Activated naive CD4-positive, alpha-beta T cell treated with anti-CD3 and anti-CD28 coated beads, Interleukin-2, amount 10 ng/mL, durations not matched to agents 7 days and 5 days (primary cell): ENCODE measurements at regions not wholly inside any gene's neighbourhood (a gene's known extent, or its start where the extent isn't known, plus 50 kb on each side); places are given as distances from the start of the nearest gene placed in this dataset.
A peak's percentile ranks its signal among the peaks of the same experiment; 100 is the strongest.

Source experiments
- CTCF ChIA-PET: fragments of 350-600 bp; sonication (Branson Sonifier 250); formaldehyde crosslinking; loops from one replicate; lab custom pipeline; 2021; ENCODE audit warnings: antibody characterized with exemption; lab: Charles Lee
- DNase-seq: peaks from one replicate; pipeline ENCODE4 v3.0.0-alpha.2; 2020
- H3K27ac Mint-ChIP-seq: one replicate; pipeline ENCODE4 v1.8.0; 2021; ENCODE audit warnings: mild to moderate bottlenecking, moderate library complexity, mixed read lengths
- H3K27me3 Mint-ChIP-seq: one replicate; pipeline ENCODE4 v1.8.0; 2021; ENCODE audit warnings: mild to moderate bottlenecking, mixed read lengths
- H3K36me3 Mint-ChIP-seq: one replicate; pipeline ENCODE4 v1.8.0; 2021; ENCODE audit warnings: mixed read lengths
- H3K4me1 Mint-ChIP-seq: one replicate; pipeline ENCODE4 v1.8.0; 2021; ENCODE audit warnings: mixed read lengths
- H3K4me3 Mint-ChIP-seq: one replicate; pipeline ENCODE4 v1.8.0; 2021; ENCODE audit warnings: mild to moderate bottlenecking, moderate library complexity, mixed read lengths
- H3K9me3 Mint-ChIP-seq: one replicate; pipeline ENCODE4 v1.8.0; 2021; ENCODE audit warnings: mixed read lengths

DNA sequence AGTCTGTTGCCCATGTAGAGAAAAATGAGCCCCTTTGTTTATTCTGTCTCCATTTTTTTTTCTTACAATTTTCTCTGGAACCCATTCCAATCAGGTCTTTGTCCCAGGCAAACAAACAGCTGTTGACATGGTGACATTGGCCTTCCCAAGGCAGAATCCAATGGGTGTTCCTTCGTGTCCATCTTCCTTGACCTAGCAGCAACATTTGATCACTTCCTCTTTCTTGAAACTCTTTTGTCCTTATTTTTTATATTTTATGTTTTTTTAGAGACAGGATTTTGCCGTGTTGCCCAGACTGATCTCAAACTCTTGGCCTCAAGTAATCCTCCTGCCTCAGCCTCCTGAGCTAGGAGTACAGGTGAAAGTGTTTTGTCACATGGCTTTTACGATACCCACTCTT lies 65.4 kb upstream of the CACNA1E start:
- CTCF ChIA-PET: interaction anchor here (1.2 kb wide), 1 partner anchor 105 kb away, joined by 3 read pairs; no protein-coding TSS in a partner anchor
- H3K27ac Mint-ChIP-seq: no peak overlapping the region
- H3K4me3 Mint-ChIP-seq: no peak overlapping the region
- H3K4me1 Mint-ChIP-seq: no peaks in the 10 kb centered on the region
- no peaks in the 10 kb centered on the region for H3K9me3 Mint-ChIP-seq
- H3K27me3 Mint-ChIP-seq: no peaks in the 10 kb centered on the region
- DNase-seq: no peak
- no peaks in the 10 kb centered on the region for H3K36me3 Mint-ChIP-seq

DNA sequence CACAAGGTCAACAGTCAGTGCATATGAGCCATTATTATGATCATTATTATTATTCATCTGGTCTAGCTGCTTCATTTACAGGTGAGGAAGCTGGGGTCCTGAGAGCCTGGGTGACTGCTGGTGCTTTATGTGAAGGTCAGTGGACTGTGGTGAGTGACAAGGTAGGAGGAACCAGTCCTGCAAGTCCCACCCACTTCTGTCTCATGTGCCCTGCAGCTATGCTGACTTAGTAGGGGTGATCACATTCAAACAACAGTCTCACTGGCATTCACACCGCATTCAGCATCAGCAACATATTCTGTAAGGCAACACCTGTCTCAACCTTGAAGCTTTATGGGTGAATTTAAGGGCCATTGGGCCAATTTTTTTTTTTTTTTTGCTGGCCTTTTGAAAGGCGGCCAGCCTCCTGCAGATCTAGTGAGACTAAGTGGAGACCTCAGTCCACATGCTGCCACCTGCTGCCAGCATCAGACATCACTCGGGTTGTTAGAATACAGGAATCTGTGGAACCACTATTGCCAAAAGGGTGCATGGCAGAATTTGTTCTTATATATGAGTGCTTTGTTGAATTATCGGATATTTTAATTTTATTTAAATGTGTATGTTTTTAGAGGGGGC lies 59.9 kb upstream of the CACNA1E start:
- DNase-seq: peak; percentile 78
- Mint-ChIP-seq H3K4me1 (peaks cover 10% of the 10 kb centered on the region), H3K36me3 (no peaks in the 10 kb centered on the region), H3K27ac (no peak overlapping the region), H3K9me3 (no peaks in the 10 kb centered on the region), H3K27me3 (peaks cover 35% of the 10 kb centered on the region), H3K4me3 (no peak overlapping the region)
- CTCF ChIA-PET: interaction anchor here (0.6 to 4.8 kb wide), 19 partner anchors 10 to 544 kb away, joined by 3 to 63 read pairs (median 4); no protein-coding TSS in a partner anchor

DNA sequence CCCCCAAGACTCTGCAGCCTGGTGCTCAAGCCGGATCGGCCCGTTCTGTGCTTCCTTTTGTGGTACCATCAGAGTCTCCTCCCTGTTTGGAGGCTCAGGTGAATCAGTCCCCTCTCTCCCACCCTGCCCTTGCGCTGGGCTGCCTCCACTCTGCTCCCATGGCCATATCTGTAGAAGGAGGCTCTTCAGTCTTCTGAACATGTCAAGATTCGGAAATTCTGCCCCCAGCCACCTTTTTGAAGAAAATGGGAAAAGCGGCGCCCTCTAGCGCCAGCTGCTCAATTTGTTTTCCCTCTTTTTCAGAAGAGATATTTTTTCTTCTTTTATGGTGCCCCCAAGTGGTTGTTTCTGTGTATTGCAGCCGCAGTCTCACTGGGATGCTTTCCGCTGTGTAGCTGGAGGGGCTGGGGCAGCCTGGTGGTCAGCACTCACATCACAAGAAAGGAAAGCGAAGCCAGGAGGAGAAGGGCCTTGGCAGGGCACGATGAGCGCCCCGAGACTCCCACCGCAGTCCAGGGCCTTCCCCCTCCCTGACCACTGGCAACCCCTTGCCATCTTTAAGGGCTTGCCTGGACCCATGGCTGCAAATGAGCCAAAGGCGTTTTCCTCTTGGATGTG lies 58.4 kb upstream of the CACNA1E start:
- H3K4me3 Mint-ChIP-seq: peak overlapping the region; percentile 35
- H3K27me3 Mint-ChIP-seq: peaks cover 42% of the 10 kb centered on the region
- CTCF ChIA-PET: interaction anchor here (0.7 to 3.3 kb wide), 29 partner anchors 11 to 512 kb away, joined by 3 to 107 read pairs (median 4); no protein-coding TSS in a partner anchor
- DNase-seq: peak; percentile 87
- H3K36me3 Mint-ChIP-seq: no peaks in the 10 kb centered on the region
- H3K9me3 Mint-ChIP-seq: no peaks in the 10 kb centered on the region
- H3K4me1 Mint-ChIP-seq: peaks cover 10% of the 10 kb centered on the region
- no peak overlapping the region for H3K27ac Mint-ChIP-seq

DNA sequence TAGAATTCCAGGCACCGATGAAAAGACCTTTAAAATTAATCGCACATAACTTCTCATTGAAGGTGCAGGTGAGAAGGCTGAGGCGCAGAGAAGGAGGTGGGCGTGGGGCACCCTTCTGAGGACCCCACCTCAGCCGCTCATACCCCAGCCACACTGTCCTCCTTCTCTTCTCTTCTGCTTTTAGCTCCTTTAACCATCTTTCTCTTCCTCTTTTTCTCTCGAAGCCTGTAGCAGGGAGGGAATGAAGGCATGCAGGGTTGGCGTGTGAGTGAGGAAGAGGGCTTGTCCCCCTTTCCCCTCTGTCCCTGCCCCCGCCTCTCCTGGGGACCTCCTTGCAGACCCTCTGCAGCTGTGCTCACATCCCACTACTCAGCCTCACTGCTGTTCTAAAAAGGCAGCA lies 57.8 kb upstream of the CACNA1E start:
- Mint-ChIP-seq H3K4me3 (no peak overlapping the region), H3K27ac (no peak overlapping the region), H3K4me1 (peaks cover 10% of the 10 kb centered on the region), H3K36me3 (no peaks in the 10 kb centered on the region), H3K9me3 (no peaks in the 10 kb centered on the region), H3K27me3 (peaks cover 42% of the 10 kb centered on the region)
- CTCF ChIA-PET: interaction anchor here (0.7 to 3.3 kb wide), 24 partner anchors 10 to 511 kb away, joined by 3 to 107 read pairs (median 4); no protein-coding TSS in a partner anchor
- no peak for DNase-seq

DNA sequence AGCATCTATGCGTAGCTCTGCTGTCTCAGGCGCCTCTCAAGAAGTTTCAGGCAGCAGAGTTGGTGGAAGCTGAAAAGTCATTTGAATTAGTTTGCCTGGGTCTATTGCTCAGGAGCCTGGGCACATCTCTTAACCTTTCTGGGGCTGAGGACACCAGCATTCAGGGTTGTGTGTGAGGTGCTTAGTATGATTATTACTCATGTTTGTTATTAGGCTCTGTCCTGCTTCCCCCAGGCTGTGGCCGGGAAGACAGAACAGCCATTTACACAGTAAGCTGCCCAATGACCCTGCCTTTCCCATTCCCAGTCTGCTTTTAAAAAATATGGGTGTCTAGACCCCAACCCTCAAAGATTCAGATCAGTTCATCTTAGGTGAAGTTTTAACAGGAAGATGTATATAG lies 53.9 kb upstream of the CACNA1E start:
- no peaks in the 10 kb centered on the region for H3K9me3 Mint-ChIP-seq
- no peak overlapping the region for H3K4me3 Mint-ChIP-seq
- peaks cover 8% of the 10 kb centered on the region for H3K4me1 Mint-ChIP-seq
- peaks cover 50% of the 10 kb centered on the region for H3K27me3 Mint-ChIP-seq
- no peak for DNase-seq
- no peak overlapping the region for H3K27ac Mint-ChIP-seq
- no peaks in the 10 kb centered on the region for H3K36me3 Mint-ChIP-seq
- CTCF ChIA-PET: interaction anchor here (0.9 to 4.0 kb wide), 5 partner anchors 122 to 242 kb away, joined by 3 to 30 read pairs (median 4); no protein-coding TSS in a partner anchor

DNA sequence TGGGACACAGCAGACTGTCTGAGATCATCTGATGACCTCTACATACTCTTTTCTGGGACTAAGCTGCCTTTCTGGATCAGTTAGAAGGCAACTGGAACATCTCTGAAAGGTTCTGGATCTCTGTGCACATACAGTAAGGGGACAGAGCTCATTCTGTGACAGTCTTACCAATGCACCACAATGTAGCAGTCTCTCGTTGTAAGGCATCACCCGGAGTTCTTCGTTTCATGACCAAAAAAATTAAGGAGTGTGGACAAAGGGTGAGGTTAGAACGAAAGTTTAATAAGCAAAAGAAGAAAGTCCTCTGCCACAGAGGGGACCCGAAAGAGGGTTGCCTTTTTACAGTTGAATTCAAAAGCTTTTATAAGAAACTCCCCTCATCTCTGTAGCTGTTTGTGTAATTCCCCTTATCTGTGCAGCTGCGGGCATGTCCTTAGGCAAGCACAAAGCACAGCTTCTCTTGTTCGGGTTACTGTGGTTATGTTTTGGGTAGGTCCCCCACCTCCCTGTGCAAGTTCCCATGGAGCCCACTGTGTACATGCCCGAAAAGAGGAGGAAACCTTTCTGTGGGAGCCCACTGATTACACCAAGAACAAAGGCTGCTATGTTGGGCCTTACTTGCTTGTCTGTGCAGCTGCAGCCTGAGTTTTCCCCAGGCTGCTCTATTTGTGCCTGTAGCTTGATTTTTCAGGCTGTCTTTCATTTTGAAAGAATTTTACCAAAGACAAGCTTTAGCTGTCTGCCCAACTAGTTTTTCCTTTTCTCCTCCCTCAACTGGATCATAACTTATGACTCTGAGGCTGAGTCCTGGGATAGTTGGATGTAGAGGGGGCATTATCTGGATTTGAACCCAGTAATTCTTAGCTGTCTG lies 53.1 kb upstream of the CACNA1E start:
- CTCF ChIA-PET: interaction anchor here (1.0 to 4.0 kb wide), 3 partner anchors 207 to 240 kb away, joined by 3 to 30 read pairs (median 3); no protein-coding TSS in a partner anchor
- Mint-ChIP-seq H3K27me3 (peaks cover 45% of the 10 kb centered on the region), H3K27ac (no peak overlapping the region)

More for the DNA sequence above, 53.1 kb upstream of the CACNA1E start:
- Mint-ChIP-seq H3K4me3 (no peak overlapping the region), H3K36me3 (no peaks in the 10 kb centered on the region), H3K4me1 (no peaks in the 10 kb centered on the region), H3K9me3 (no peaks in the 10 kb centered on the region)
- DNase-seq: no peak
